ENCODE measurements at regions not wholly inside any gene's neighbourhood (a gene's known extent, or its start where the extent isn't known, plus 50 kb on each side); places are given as distances from the start of the nearest gene placed in this dataset.

GRCh38 chr1:101290922-101291561 lies 54.2 kb downstream of the S1PR1 start:
- DNase-seq, result no peak

- peak; percentile 75 for DNase-seq
These were observed 55.0 kb downstream of the S1PR1 start for GRCh38 chr1:101291562-101292380.

DNA sequence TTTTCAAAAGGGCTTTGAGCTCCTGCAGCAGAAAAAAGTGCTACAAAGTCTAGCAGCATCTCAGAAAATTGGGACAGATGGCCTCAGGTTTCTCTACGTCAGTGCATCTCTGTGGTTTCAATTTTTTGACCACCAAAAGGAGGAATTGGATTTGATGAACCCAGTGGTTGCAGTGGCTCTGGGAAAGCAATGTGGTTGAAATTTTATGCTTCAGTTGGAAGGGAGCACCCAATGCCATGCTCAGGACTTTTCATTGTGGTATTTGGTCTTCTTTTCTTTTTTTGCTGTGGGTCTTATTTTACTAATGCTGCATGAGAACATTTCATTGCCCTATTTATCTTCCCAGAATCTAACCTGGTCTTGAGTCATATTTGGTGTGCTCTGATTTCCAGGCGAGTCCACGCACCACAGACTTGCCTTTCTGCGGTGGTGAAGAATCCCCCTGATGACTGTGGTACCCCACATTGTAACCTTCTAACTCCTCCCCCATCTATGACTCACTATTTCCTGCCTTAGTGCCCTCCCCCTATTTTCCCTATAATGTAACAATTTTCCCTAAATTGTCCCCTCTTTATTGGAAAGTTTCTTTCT lies 56.7 kb downstream of the S1PR1 start:
- DNase-seq, result peak; percentile 64

DNA sequence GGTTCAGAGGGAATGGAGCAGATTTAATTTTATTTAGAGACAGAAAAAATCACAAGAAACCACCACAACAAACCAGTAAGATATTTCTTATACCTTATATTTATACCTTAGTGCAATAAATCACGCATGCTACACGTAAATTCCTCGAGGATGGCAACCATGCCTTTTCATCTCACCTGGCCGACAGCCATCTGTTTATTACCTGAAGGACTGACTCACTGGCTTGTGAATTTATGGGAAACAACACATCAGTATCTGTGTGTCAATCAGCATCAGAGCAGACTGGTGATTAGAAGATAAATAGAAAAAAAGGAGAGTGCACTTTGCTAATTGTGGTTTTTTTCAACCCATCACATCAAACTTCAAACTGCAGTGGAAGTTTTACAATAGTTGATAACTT lies 58.4 kb downstream of the S1PR1 start:
- no peak for DNase-seq

- DNase-seq, result no peak
These were observed 61.8 kb downstream of the S1PR1 start for GRCh38 chr1:101298663-101299062.

GRCh38 chr1:101299141-101299540 lies 62.3 kb downstream of the S1PR1 start:
- DNase-seq, result no peak

- no peak for DNase-seq
These were observed 62.9 kb downstream of the S1PR1 start for GRCh38 chr1:101299710-101300109.

GRCh38 chr1:101300916-101301315 lies 64.1 kb downstream of the S1PR1 start:
- DNase-seq, result no peak

GRCh38 chr1:101301446-101302057 lies 64.7 kb downstream of the S1PR1 start:
- DNase-seq, result no peak

- DNase-seq, result no peak
These were observed 66.2 kb downstream of the S1PR1 start for GRCh38 chr1:101302831-101303511.

DNA sequence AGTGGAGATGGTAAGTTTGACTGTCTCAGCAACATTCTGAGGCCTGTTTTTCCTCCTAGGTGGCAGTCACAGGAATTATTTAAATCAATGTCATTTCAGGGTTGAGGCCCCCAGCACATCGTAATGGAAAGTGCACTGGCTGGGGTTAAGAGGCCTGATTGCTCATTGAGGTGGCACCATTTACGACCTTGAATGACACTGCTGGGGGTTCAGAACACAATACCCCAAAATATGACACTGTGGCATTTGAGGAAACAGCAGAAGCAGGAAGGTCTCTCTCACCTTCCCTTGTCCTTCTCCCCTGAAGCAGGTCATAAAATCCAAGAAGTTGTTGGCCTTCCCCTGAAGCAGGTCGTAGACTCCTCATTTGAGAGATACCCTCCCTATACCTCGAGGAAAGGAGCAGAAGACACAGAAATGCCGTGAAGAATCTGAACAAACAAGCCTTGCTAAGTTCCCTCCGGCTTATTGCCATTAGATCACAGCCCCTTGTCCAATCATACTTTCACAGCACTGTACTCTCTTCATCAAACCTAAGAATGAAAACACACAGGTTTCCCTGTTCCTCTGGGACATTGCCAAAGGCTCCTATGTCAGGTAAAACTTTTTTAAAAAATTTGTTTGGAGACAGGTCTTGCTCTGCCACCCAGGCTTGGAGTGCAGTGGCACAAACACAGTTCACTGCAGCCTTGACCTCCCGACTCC lies 71.3 kb downstream of the S1PR1 start:
- no peak for DNase-seq

- DNase-seq, result no peak
These were observed 72.1 kb downstream of the S1PR1 start for GRCh38 chr1:101308935-101309333.

GRCh38 chr1:101309334-101310311 lies 72.8 kb downstream of the S1PR1 start:
- DNase-seq, result peak; percentile 50

GRCh38 chr1:101310506-101310905 lies 73.7 kb downstream of the S1PR1 start:
- DNase-seq, result no peak

- no peak for DNase-seq
These were observed 74.5 kb downstream of the S1PR1 start for GRCh38 chr1:101311146-101311920.

DNA sequence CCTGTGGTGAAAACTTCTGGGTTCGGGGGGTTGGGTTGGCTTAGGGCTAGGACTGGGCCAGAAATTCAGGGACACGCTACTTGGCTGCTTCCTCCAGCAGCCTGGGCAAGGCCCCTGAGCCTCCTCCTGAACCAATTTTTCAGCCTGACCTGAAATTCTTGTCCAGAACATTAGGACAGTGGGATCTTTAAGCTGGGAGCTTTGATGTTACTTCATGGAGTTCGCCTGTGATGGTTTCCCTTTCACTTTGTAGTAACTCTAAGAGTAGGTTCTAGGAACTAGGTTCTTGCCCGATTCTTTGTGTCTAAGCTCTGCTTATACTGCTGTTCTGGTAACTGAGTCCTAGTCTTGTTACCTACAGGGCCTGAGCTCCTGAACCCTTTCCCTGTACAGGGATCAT lies 75.3 kb downstream of the S1PR1 start:
- no peak for DNase-seq

DNA sequence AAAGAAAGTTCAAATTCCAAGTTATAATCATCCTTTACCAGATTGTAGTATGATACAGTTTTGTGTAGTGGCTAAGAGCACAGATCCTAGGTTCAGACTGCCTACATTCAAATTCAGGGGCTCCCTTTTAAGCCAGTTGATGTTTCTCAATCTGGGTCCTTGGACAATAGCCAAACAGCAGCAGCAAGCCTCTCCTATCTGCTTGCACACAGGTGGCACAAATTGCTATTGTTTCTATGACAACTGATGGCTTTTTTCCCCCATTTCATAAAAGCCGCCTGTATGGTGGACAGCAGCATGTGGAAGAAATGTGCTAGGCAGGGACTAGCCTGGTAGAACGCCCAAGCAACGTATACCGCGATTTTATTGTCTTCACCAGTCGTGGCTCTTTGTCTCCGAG lies 76.5 kb downstream of the S1PR1 start:
- no peak for DNase-seq

DNA sequence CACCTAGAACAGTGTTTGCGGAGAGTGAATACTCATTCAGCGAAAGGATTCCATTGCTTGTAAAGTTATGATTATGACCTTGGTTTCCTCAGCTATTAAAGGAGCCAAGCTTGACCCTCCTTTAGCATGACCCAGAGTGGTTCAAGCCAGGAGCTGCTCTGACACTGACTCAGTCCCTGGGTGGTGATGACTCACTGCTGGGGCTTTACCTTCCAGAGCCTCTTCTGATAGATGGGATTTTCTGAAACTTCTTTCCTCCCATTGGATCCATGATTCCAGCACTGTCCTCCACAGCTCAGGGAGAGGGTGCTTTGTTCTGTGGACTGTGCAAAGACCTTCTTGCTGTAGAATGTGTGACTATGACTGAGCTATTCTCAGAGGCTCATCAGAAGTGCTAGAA lies 77.4 kb downstream of the S1PR1 start:
- peak; percentile 46 for DNase-seq

- DNase-seq, result no peak
These were observed 79.4 kb downstream of the S1PR1 start for GRCh38 chr1:101316256-101316655.

DNA sequence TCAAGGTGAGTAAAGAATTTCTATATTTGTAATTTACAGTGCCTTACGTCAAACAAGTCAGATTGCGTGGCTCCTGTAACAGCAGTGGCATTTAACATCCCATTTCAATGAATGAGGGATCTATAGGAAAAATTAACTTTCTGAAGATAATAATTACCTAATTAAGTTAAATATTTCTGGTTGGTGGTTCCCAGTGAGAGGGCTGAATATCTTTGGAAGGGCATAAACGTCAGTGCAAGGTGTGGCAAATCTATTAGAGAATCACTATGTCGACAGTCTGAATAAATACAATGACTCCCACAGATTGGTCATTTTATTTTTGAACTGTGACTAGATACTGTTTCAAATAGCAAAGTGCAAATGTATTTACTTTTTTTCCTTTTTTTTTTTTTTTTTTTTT lies 80.0 kb downstream of the S1PR1 start:
- no peak for DNase-seq

Measured in fibroblast of skin of abdomen (primary cell).